ENCODE measurements at regions not wholly inside any gene's neighbourhood (a gene's known extent, or its start where the extent isn't known, plus 50 kb on each side); places are given as distances from the start of the nearest gene placed in this dataset.

GRCh38 chr11:92141159-92141558, 83.5 kb upstream of the FAT3 start:
- H3K27me3 ChIP-seq = no peaks in the 10 kb centered on the region
- no peaks in the 10 kb centered on the region for H3K36me3 ChIP-seq
- H3K4me1 ChIP-seq = no peaks in the 10 kb centered on the region
- no peak overlapping the region for H3K27ac ChIP-seq
- TF ChIP-seq CTCF (IDR thresholded peaks at IDR 0.05) = no peak
- no peak overlapping the region for H3K4me3 ChIP-seq
- H3K9me3 ChIP-seq = no peaks in the 10 kb centered on the region
- no peak for DNase-seq (ENCODE audit: low spot score)

- Histone ChIP-seq H3K36me3 (no peaks in the 10 kb centered on the region), H3K27me3 (no peaks in the 10 kb centered on the region)
These were observed 84.6 kb upstream of the FAT3 start for GRCh38 chr11:92140021-92140420.

GRCh38 chr11:92138296-92138695, 86.3 kb upstream of the FAT3 start:
- no peaks in the 10 kb centered on the region for H3K27me3 ChIP-seq
- no peaks in the 10 kb centered on the region for H3K36me3 ChIP-seq
- H3K27ac ChIP-seq = no peak overlapping the region
- no peak for TF ChIP-seq CTCF (IDR thresholded peaks at IDR 0.05)
- DNase-seq (ENCODE audit: low spot score) = no peak
- H3K4me1 ChIP-seq = no peaks in the 10 kb centered on the region
- H3K4me3 ChIP-seq = no peak overlapping the region
- no peaks in the 10 kb centered on the region for H3K9me3 ChIP-seq

More at GRCh38 chr11:92140021-92140420, 84.6 kb upstream of the FAT3 start:
- H3K9me3 ChIP-seq = no peaks in the 10 kb centered on the region
- no peak for TF ChIP-seq CTCF (IDR thresholded peaks at IDR 0.05)
- DNase-seq (ENCODE audit: low spot score) = no peak
- H3K4me1 ChIP-seq = no peaks in the 10 kb centered on the region
- H3K4me3 ChIP-seq = no peak overlapping the region
- H3K27ac ChIP-seq = no peak overlapping the region

GRCh38 chr11:92137747-92138146, 86.9 kb upstream of the FAT3 start:
- Histone ChIP-seq H3K36me3 (no peaks in the 10 kb centered on the region), H3K4me3 (no peak overlapping the region), H3K27me3 (no peaks in the 10 kb centered on the region), H3K4me1 (no peaks in the 10 kb centered on the region), H3K9me3 (no peaks in the 10 kb centered on the region), H3K27ac (no peak overlapping the region)
- TF ChIP-seq CTCF (IDR thresholded peaks at IDR 0.05) = no peak
- DNase-seq (ENCODE audit: low spot score) = no peak

GRCh38 chr11:92136797-92137196, 87.8 kb upstream of the FAT3 start:
- no peak for DNase-seq (ENCODE audit: low spot score)
- Histone ChIP-seq H3K36me3 (no peaks in the 10 kb centered on the region), H3K4me3 (no peak overlapping the region), H3K27me3 (no peaks in the 10 kb centered on the region), H3K9me3 (no peaks in the 10 kb centered on the region), H3K27ac (no peak overlapping the region), H3K4me1 (no peaks in the 10 kb centered on the region)
- TF ChIP-seq CTCF (IDR thresholded peaks at IDR 0.05) = no peak

GRCh38 chr11:92131289-92131865, 93.2 kb upstream of the FAT3 start:
- Histone ChIP-seq H3K4me1 (no peaks in the 10 kb centered on the region), H3K27me3 (no peaks in the 10 kb centered on the region), H3K36me3 (no peaks in the 10 kb centered on the region), H3K27ac (no peak overlapping the region), H3K4me3 (no peak overlapping the region), H3K9me3 (no peaks in the 10 kb centered on the region)
- no peak for TF ChIP-seq CTCF (IDR thresholded peaks at IDR 0.05)
- DNase-seq (ENCODE audit: low spot score) = no peak

Data from right atrium auricular region (tissue), 2 donors.